ENCODE measurements at regions not wholly inside any gene's neighbourhood (a gene's known extent, or its start where the extent isn't known, plus 50 kb on each side); places are given as distances from the start of the nearest gene placed in this dataset.

- TF ChIP-seq CTCF (conservative IDR thresholded peaks at IDR 0.05; ENCODE audit: low read depth, low read length) (no peak), BHLHE40 (IDR thresholded peaks at IDR 0.05; ENCODE audit: low read depth, low read length) (no peak), RCOR1 (IDR thresholded peaks at IDR 0.05; ENCODE audit: insufficient replicate concordance, low read length) (no peak), RFX5 (IDR thresholded peaks at IDR 0.05; ENCODE audit: low read depth, low read length) (no peak), RAD21 (IDR thresholded peaks at IDR 0.05; ENCODE audit: low read length) (no peak), USF2 (IDR thresholded peaks at IDR 0.05; ENCODE audit: low read depth, low read length) (no peak), POLR2A (IDR thresholded peaks at IDR 0.05; ENCODE audit: low read depth, low read length) (no peak), ELK1 (IDR thresholded peaks at IDR 0.05; ENCODE audit: borderline replicate concordance, low read depth, low read length) (no peak), CHD1 (IDR thresholded peaks at IDR 0.05; ENCODE audit: low read depth, low read length) (no peak), FOS (IDR thresholded peaks at IDR 0.05; ENCODE audit: low read depth, low read length) (no peak), MAFK (IDR thresholded peaks at IDR 0.05; ENCODE audit: low read depth, low read length) (no peak), SMC3 (IDR thresholded peaks at IDR 0.05; ENCODE audit: low read depth, low read length) (no peak), MXI1 (IDR thresholded peaks at IDR 0.05; ENCODE audit: borderline replicate concordance, low read depth, low read length) (no peak)
These were observed 509.6 kb upstream of the EEF2KMT start for GRCh38 chr16:5607169-5607568.
